H1 (cell line): ENCODE measurements at regions not wholly inside any gene's neighbourhood (a gene's known extent, or its start where the extent isn't known, plus 50 kb on each side); places are given as distances from the start of the nearest gene placed in this dataset.

Experiments used
- ASH2L ChIP-seq: fragments of 200-600, 300-600 bp; sonication (generic); IDR thresholded peaks from one replicate; pipeline ENCODE4 v1.7.1; 2017; ENCODE audit warnings: low read length
- FOSL1 ChIP-seq: IDR thresholded peaks from 2 replicates; pipeline ENCODE4 v1.6.1; 2011; ENCODE audit warnings: mild to moderate bottlenecking, low read depth, low read length, moderate library complexity; ENCODE audit not compliant: insufficient read depth
- HDAC2 ChIP-seq, 2 experiments: fragments of 300-600 bp in 1 of 2; sonication (generic) in 1 of 2; IDR thresholded peaks; 2 replicates each; pipeline ENCODE4 v1.6.1; 2011 to 2012; ENCODE audit warnings: low read depth in 2 of 2, low read length in 2 of 2, mild to moderate bottlenecking in 2 of 2, moderate library complexity in 2 of 2, borderline replicate concordance in 1 of 2, inconsistent platforms in 1 of 2
- POLR2AphosphoS5 ChIP-seq: IDR thresholded peaks from 2 replicates; pipeline ENCODE4 v1.6.1; 2011; ENCODE audit warnings: low read depth, low read length
- SAP30 ChIP-seq: fragments of 300-600 bp; sonication (generic); IDR thresholded peaks from 2 replicates; pipeline ENCODE4 v1.7.1; 2012; ENCODE audit warnings: low read length, moderate library complexity, mild to moderate bottlenecking, inconsistent platforms; ENCODE audit not compliant: insufficient read depth, insufficient replicate concordance
- SIRT6 ChIP-seq: IDR thresholded peaks from one replicate; pipeline ENCODE4 v1.7.1; 2012; ENCODE audit warnings: low read length, inconsistent platforms
- SP1 ChIP-seq: IDR thresholded peaks from 2 replicates; pipeline ENCODE4 v1.6.1; 2011; ENCODE audit warnings: low read depth, low read length
- SUZ12 ChIP-seq: fragments of 200-600 bp; sonication (generic); IDR thresholded peaks from 2 replicates; pipeline ENCODE4 v1.6.1; 2012; ENCODE audit warnings: mild to moderate bottlenecking, inconsistent platforms, low read length, moderate library complexity, mixed read lengths
- TF ChIP-seq, protein P1 (sequence below): fragments of 300-600 bp; sonication (generic); IDR thresholded peaks from 2 replicates; pipeline ENCODE4 v1.7.1; 2012; ENCODE audit warnings: low read length, moderate library complexity, mild to moderate bottlenecking, inconsistent platforms; ENCODE audit not compliant: insufficient replicate concordance
- TF ChIP-seq, protein P2 (sequence below): IDR thresholded peaks from 2 replicates; pipeline ENCODE4 v1.6.1; 2012; ENCODE audit warnings: inconsistent platforms

DNA sequence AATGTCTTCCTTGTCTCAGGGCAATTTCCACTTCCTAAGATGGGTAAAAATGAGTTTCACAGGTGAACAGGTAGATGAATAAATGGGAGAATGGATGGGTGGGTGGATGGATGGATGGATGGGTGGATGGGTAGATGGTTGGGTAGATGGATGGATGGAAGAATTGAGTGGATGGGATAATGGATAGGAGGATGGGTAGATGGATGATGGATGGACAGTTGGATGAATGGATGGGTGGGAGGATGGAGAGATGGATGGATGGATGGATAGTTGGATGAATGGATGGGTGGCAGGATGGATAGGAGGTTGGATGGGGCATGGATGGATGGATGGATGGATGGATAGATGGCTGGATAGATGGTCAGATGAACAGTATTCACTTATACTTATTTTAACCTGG lies 90.9 kb downstream of the LRRC30 start (continued):
- TF ChIP-seq, protein P1, sequence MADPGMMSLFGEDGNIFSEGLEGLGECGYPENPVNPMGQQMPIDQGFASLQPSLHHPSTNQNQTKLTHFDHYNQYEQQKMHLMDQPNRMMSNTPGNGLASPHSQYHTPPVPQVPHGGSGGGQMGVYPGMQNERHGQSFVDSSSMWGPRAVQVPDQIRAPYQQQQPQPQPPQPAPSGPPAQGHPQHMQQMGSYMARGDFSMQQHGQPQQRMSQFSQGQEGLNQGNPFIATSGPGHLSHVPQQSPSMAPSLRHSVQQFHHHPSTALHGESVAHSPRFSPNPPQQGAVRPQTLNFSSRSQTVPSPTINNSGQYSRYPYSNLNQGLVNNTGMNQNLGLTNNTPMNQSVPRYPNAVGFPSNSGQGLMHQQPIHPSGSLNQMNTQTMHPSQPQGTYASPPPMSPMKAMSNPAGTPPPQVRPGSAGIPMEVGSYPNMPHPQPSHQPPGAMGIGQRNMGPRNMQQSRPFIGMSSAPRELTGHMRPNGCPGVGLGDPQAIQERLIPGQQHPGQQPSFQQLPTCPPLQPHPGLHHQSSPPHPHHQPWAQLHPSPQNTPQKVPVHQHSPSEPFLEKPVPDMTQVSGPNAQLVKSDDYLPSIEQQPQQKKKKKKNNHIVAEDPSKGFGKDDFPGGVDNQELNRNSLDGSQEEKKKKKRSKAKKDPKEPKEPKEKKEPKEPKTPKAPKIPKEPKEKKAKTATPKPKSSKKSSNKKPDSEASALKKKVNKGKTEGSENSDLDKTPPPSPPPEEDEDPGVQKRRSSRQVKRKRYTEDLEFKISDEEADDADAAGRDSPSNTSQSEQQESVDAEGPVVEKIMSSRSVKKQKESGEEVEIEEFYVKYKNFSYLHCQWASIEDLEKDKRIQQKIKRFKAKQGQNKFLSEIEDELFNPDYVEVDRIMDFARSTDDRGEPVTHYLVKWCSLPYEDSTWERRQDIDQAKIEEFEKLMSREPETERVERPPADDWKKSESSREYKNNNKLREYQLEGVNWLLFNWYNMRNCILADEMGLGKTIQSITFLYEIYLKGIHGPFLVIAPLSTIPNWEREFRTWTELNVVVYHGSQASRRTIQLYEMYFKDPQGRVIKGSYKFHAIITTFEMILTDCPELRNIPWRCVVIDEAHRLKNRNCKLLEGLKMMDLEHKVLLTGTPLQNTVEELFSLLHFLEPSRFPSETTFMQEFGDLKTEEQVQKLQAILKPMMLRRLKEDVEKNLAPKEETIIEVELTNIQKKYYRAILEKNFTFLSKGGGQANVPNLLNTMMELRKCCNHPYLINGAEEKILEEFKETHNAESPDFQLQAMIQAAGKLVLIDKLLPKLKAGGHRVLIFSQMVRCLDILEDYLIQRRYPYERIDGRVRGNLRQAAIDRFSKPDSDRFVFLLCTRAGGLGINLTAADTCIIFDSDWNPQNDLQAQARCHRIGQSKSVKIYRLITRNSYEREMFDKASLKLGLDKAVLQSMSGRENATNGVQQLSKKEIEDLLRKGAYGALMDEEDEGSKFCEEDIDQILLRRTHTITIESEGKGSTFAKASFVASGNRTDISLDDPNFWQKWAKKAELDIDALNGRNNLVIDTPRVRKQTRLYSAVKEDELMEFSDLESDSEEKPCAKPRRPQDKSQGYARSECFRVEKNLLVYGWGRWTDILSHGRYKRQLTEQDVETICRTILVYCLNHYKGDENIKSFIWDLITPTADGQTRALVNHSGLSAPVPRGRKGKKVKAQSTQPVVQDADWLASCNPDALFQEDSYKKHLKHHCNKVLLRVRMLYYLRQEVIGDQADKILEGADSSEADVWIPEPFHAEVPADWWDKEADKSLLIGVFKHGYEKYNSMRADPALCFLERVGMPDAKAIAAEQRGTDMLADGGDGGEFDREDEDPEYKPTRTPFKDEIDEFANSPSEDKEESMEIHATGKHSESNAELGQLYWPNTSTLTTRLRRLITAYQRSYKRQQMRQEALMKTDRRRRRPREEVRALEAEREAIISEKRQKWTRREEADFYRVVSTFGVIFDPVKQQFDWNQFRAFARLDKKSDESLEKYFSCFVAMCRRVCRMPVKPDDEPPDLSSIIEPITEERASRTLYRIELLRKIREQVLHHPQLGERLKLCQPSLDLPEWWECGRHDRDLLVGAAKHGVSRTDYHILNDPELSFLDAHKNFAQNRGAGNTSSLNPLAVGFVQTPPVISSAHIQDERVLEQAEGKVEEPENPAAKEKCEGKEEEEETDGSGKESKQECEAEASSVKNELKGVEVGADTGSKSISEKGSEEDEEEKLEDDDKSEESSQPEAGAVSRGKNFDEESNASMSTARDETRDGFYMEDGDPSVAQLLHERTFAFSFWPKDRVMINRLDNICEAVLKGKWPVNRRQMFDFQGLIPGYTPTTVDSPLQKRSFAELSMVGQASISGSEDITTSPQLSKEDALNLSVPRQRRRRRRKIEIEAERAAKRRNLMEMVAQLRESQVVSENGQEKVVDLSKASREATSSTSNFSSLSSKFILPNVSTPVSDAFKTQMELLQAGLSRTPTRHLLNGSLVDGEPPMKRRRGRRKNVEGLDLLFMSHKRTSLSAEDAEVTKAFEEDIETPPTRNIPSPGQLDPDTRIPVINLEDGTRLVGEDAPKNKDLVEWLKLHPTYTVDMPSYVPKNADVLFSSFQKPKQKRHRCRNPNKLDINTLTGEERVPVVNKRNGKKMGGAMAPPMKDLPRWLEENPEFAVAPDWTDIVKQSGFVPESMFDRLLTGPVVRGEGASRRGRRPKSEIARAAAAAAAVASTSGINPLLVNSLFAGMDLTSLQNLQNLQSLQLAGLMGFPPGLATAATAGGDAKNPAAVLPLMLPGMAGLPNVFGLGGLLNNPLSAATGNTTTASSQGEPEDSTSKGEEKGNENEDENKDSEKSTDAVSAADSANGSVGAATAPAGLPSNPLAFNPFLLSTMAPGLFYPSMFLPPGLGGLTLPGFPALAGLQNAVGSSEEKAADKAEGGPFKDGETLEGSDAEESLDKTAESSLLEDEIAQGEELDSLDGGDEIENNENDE, result no peak
- TF ChIP-seq SAP30, result no peak
- no peak for TF ChIP-seq ASH2L
- TF ChIP-seq POLR2AphosphoS5, result no peak
- no peak for TF ChIP-seq FOSL1
- no peak for TF ChIP-seq SIRT6
- no peak for TF ChIP-seq HDAC2 (IDR thresholded peaks at IDR 0.05; ENCODE audit: borderline replicate concordance in 1 of 2, low read depth in 2 of 2, low read length in 2 of 2)
- TF ChIP-seq, protein P2, sequence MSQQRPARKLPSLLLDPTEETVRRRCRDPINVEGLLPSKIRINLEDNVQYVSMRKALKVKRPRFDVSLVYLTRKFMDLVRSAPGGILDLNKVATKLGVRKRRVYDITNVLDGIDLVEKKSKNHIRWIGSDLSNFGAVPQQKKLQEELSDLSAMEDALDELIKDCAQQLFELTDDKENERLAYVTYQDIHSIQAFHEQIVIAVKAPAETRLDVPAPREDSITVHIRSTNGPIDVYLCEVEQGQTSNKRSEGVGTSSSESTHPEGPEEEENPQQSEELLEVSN, result no peak
- no peak for TF ChIP-seq SP1
- no peak for TF ChIP-seq SUZ12
